HCT116 (cell line): ENCODE measurements at regions not wholly inside any gene's neighbourhood (a gene's known extent, or its start where the extent isn't known, plus 50 kb on each side); places are given as distances from the start of the nearest gene placed in this dataset.

Experiments
- CTCF ChIP-seq, 3 experiments: fragments of 200-600 bp in 1 of 3; sonication (generic) in 1 of 3; IDR thresholded peaks in 2 of 3; conservative IDR thresholded peaks in 1 of 3; 2 replicates each; pipeline ENCODE4 v1.5.1; 2012 to 2017; ENCODE audit warnings: low read depth in 2 of 3, low read length in 2 of 3, antibody characterized with exemption in 1 of 3, borderline replicate concordance in 1 of 3, control low read depth in 1 of 3, mild to moderate bottlenecking in 1 of 3, mixed read lengths in 1 of 3, mixed run types in 1 of 3, moderate library complexity in 1 of 3; ENCODE audit not compliant: insufficient read depth in 1 of 3
- EGR1 ChIP-seq: IDR thresholded peaks from 2 replicates; pipeline ENCODE4 v1.6.1; 2012; ENCODE audit warnings: low read depth
- EZH2 ChIP-seq: fragments of 200-600 bp; sonication (generic); IDR thresholded peaks from 2 replicates; pipeline ENCODE4 v1.6.1; 2017; ENCODE audit warnings: antibody characterized with exemption, mixed run types
- EZH2phosphoT487 ChIP-seq: fragments of 200-600 bp; IDR thresholded peaks from 2 replicates; pipeline ENCODE4 v1.6.1; 2018; ENCODE audit warnings: antibody characterized with exemption, borderline replicate concordance
- REST ChIP-seq: IDR thresholded peaks from 2 replicates; pipeline ENCODE4 v1.6.1; 2012; ENCODE audit warnings: low read depth
- TCF7L2 ChIP-seq: IDR thresholded peaks from 2 replicates; pipeline ENCODE4 v1.7.0; 2011; ENCODE audit warnings: borderline replicate concordance, inconsistent platforms; ENCODE audit not compliant: insufficient read depth, insufficient read length; ENCODE audit errors: extremely low read depth

GRCh38 chr1:106756752-106757151 lies 299.7 kb upstream of the PRMT6 start:
- TF ChIP-seq CTCF (IDR thresholded peaks at IDR 0.05 in 2 of 3, conservative IDR thresholded peaks at IDR 0.05 in 1 of 3; ENCODE audit: borderline replicate concordance in 1 of 3, insufficient read depth in 1 of 3, low read depth in 2 of 3, low read length in 2 of 3): no peak
- no peak for TF ChIP-seq REST
- TF ChIP-seq EGR1: no peak
- no peak for TF ChIP-seq TCF7L2
- TF ChIP-seq EZH2phosphoT487: no peak
- no peak for TF ChIP-seq EZH2
